Stomach (tissue), 8 donors: ENCODE measurements at regions not wholly inside any gene's neighbourhood (a gene's known extent, or its start where the extent isn't known, plus 50 kb on each side); places are given as distances from the start of the nearest gene placed in this dataset.
"Not testable (repeated sequence)": the region's sequence is repeated elsewhere in the genome, so short reads cannot be mapped to it uniquely, and the experiment has no call there.

Experiments
- DNase-seq, 2 donors: peaks; one replicate each; pipeline versions ENCODE4 v3.0.0 to v3.0.0-alpha.2; 2013 to 2019
- H3K27ac ChIP-seq, 5 donors: fragments of 200-600 bp in 4 of 5; sonication (generic) in 4 of 5; one replicate each; pipeline ENCODE4 v1.5.1; 2013 to 2019; ENCODE audit warnings: mild to moderate bottlenecking in 1 of 5, moderate library complexity in 1 of 5
- H3K27me3 ChIP-seq, 3 donors: fragments of 200-600 bp; sonication (generic); one replicate each; pipeline ENCODE4 v1.5.1; 2017 to 2019; ENCODE audit warnings: mixed run types in 1 of 3
- H3K36me3 ChIP-seq, 4 donors: fragments of 200-600 bp; sonication (generic); 1 replicate in 3 of 4; 2 replicates in 1 of 4; pipeline ENCODE4 v1.5.1; 2016 to 2019
- H3K4me1 ChIP-seq, 4 donors: fragments of 200-600 bp; sonication (generic); one replicate each; pipeline ENCODE4 v1.5.1; 2016 to 2019
- H3K4me3 ChIP-seq, 4 donors: fragments of 200-600 bp; sonication (generic) in 3 of 4; one replicate each; pipeline ENCODE4 v1.5.1; 2016 to 2019; ENCODE audit warnings: mild to moderate bottlenecking in 1 of 4
- H3K9me3 ChIP-seq, 4 donors: fragments of 200-600 bp; sonication (generic); one replicate each; pipeline ENCODE4 v1.5.1; 2016 to 2019
- CTCF ChIP-seq, 7 experiments: fragments of 450-650 bp in 4 of 7; fragments of 200-600 bp in 3 of 7; sonication (generic) in 3 of 7; IDR thresholded peaks; one replicate each; pipeline ENCODE4 v1.5.1; 2016 to 2019; ENCODE audit warnings: antibody characterized with exemption in 7 of 7, control low read depth in 2 of 7, mild to moderate bottlenecking in 1 of 7
- EP300 ChIP-seq: sonication (generic); formaldehyde crosslinking; IDR thresholded peaks from one replicate; pipeline ENCODE4 v1.6.1; 2017; ENCODE audit warnings: antibody characterized with exemption
- POLR2A ChIP-seq, 4 donors: fragments of 450-650 bp; IDR thresholded peaks; one replicate each; pipeline ENCODE4 v1.6.1; 2016; ENCODE audit warnings: antibody characterized with exemption in 4 of 4, control low read depth in 2 of 4, mild to moderate bottlenecking in 1 of 4, moderate library complexity in 1 of 4
- POLR2AphosphoS5 ChIP-seq, 3 donors: sonication (generic); formaldehyde crosslinking; IDR thresholded peaks; one replicate each; pipeline ENCODE4 v1.6.1; 2016; ENCODE audit warnings: antibody characterized with exemption in 3 of 3
- WGBS, 5 donors: extraction: QIAGEN DNeasy Blood & Tissue Kit in 3 of 5; methylation state at CpG; one replicate each; pipeline versions ENCODE4 v1.1.5 to v1.1.7; 2013 to 2018; 5-methylcytosine and 5-hydroxymethylcytosine counted together
- intact Hi-C: fragments of 100-400 bp; cut with DNase I; formaldehyde crosslinking; loops from one replicate; pipeline ENCODE4 v1.15.1; 2023; ENCODE audit warnings: low total_unique reads
- donor health status: healthy with polysubstance abuse.
- donor health status: Bipolar disorder and iron deficiency.
- donor health status: healthy.

GRCh38 chr7:94803821-94804220 is 103.6 kb upstream of the PPP1R9A start:
- Histone ChIP-seq H3K27ac (no peak overlapping the region), H3K9me3 (no peaks in the 10 kb centered on the region), H3K4me1 (no peaks in the 10 kb centered on the region), H3K27me3 (no peaks in the 10 kb centered on the region), H3K4me3 (no peak overlapping the region), H3K36me3 (no peaks in the 10 kb centered on the region)
- intact Hi-C loops = no loop called here
- TF ChIP-seq POLR2AphosphoS5 (IDR thresholded peaks at IDR 0.05) (no peak), CTCF (IDR thresholded peaks at IDR 0.05) (no peak), POLR2A (IDR thresholded peaks at IDR 0.05) (no peak), EP300 (no peak)
- WGBS, 5 donors = 87 to 98% (median 94%) methylated on average over 2 of the region's 2 CpGs
- DNase-seq = no peak

GRCh38 chr7:94808673-94809072 is 98.7 kb upstream of the PPP1R9A start:
- intact Hi-C loops = not testable (repeated sequence)

GRCh38 chr7:94810496-94810895 is 96.9 kb upstream of the PPP1R9A start:
- no peak overlapping the region for H3K27ac ChIP-seq
- no peak for DNase-seq
- no peaks in the 10 kb centered on the region for H3K27me3 ChIP-seq
- WGBS, 5 donors = 80 to 88% (median 83%) methylated on average over 3 of the region's 3 CpGs
- no peak overlapping the region for H3K4me3 ChIP-seq
- H3K9me3 ChIP-seq = no peaks in the 10 kb centered on the region
- no peaks in the 10 kb centered on the region for H3K36me3 ChIP-seq
- intact Hi-C loops = no loop called here
- H3K4me1 ChIP-seq = no peaks in the 10 kb centered on the region
- TF ChIP-seq EP300 (no peak), POLR2AphosphoS5 (IDR thresholded peaks at IDR 0.05) (no peak), CTCF (IDR thresholded peaks at IDR 0.05) (no peak), POLR2A (IDR thresholded peaks at IDR 0.05) (no peak)

More at GRCh38 chr7:94808673-94809072, 98.7 kb upstream of the PPP1R9A start:
- not testable (repeated sequence) for H3K36me3 ChIP-seq, H3K4me1 ChIP-seq, H3K27ac ChIP-seq, H3K4me3 ChIP-seq, H3K9me3 ChIP-seq, H3K27me3 ChIP-seq, DNase-seq
- 75 to 86% (median 81%) methylated on average over 1 of the region's 1 CpG for WGBS, 5 donors

GRCh38 chr7:94813917-94814316 is 93.5 kb upstream of the PPP1R9A start:
- no peaks in the 10 kb centered on the region for H3K27me3 ChIP-seq
- intact Hi-C loops = no loop called here
- no peaks in the 10 kb centered on the region for H3K36me3 ChIP-seq
- peaks cover 3 to 23% (median 12%) of the 10 kb centered on the region in 4 donors for H3K9me3 ChIP-seq
- H3K4me1 ChIP-seq = no peaks in the 10 kb centered on the region
- 60 to 90% (median 82%) methylated on average over 3 of the region's 3 CpGs for WGBS, 5 donors
- no peak for DNase-seq
- no peak overlapping the region for H3K4me3 ChIP-seq
- TF ChIP-seq POLR2A (IDR thresholded peaks at IDR 0.05) (no peak), CTCF (IDR thresholded peaks at IDR 0.05) (no peak), EP300 (no peak), POLR2AphosphoS5 (IDR thresholded peaks at IDR 0.05) (no peak)
- no peak overlapping the region for H3K27ac ChIP-seq

GRCh38 chr7:94823947-94824346 is 83.4 kb upstream of the PPP1R9A start:
- TF ChIP-seq POLR2A (IDR thresholded peaks at IDR 0.05) (no peak), POLR2AphosphoS5 (IDR thresholded peaks at IDR 0.05) (no peak), CTCF (IDR thresholded peaks at IDR 0.05) (no peak), EP300 (no peak)
- Histone ChIP-seq H3K9me3 (peaks cover 3 to 11% (median 6%) of the 10 kb centered on the region in 4 donors), H3K4me3 (no peak overlapping the region), H3K27ac (no peak overlapping the region), H3K27me3 (no peaks in the 10 kb centered on the region), H3K36me3 (no peaks in the 10 kb centered on the region), H3K4me1 (no peaks in the 10 kb centered on the region)
- intact Hi-C loops = no loop called here
- DNase-seq = no peak
